RPMI7951 (cell line): ENCODE measurements at regions not wholly inside any gene's neighbourhood (a gene's known extent, or its start where the extent isn't known, plus 50 kb on each side); places are given as distances from the start of the nearest gene placed in this dataset.

ENCODE experiments used
- DNase-seq: peaks from one replicate; pipeline ENCODE4 v3.0.0-alpha.2; 2012; ENCODE audit warnings: low read depth

DNA sequence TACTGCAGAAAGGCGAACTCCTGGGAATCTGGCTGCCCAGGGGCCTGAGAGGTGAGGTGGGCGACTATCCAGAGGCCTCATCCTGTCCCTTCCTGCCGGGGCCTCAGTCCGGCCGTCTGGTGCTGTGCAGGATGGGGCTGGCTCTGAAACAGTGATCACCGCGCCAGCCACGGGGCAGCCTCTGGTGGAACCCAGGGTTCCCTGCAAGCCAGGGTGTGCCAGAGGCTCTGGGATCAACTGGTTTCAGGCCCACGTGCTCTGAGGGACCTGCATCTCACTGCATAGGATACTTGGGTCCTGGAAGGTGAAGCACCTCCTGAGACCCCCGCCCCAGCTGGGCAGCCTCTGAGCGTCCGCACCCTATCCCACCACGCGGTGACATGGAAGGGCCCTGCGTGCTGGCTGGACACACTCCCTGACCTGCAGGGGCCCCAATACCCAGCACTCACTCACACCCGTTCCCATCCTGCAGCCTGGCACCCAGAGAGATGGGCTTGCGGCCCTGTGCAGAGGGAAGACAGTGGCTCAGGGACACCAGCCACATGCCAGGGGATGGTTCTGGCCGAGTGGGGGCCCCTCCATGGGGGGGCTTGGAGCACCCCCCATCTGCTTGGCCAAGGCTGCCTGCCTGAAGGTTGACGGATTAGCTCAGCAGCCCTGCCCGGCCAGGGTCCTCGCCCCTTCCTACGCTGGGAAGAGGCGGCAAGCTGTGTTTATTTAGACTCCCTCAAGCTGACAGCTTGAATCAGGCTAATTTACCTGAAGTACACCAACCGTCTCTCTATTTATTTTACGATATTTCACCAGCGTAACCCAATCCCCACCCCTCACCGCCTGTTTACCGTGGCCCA lies 64.3 kb upstream of the TTC34 start:
- DNase-seq: no peak

DNA sequence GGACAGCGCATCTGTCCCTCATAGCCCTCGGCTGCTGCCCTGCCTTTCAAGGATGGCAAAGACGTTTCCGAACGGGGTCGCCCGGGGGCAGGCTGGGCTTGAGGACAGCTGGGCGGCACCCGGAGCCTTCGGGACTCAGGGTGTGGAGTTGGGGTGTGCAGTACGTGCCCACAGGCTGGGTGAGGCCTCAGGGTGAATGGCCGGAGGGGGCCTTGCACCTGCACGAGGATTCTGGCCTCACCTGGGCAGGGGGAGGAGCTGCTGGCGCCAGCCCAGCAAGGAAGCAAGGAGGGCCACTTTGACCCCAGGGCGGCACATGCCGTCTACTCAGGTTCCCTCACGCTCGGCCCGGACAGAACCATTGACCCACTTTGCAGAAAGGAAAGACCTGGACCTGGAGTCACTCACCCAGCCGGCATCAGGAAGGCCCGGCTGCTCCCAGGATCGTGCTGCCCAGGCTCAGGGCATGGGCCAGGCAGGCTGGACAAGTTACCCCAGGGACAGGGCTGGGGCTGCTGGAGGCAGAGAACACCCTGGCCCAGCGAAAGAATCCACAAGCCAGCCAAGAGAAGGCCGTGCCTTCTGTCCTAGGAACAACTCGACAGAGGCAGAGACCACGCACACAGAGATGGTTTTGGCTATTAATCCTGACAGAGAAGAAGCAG lies 65.1 kb upstream of the TTC34 start:
- no peak for DNase-seq

GRCh38 chr1:2867087-2867425 lies 65.6 kb upstream of the TTC34 start:
- no peak for DNase-seq

DNA sequence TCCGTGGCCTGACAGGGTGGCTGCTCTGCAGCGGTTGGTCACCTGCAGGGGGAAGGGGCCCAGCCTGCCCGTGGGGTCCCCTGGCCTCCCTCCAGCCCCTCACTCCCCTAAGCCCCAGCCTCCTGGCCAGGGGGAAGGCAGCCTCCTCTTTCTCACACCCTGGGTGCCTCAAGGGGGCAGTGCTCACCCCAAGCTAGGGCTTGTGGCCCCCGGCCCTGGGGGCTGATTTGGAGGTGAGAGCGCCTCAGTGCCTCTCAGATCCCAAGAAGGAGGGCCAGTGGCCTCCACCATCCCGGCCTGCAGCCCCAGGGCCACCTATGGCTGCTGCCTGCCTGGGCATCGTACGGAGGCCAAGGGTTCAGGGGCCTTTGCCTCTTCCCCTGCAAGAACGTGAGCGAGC lies 66.4 kb upstream of the TTC34 start:
- no peak for DNase-seq

DNA sequence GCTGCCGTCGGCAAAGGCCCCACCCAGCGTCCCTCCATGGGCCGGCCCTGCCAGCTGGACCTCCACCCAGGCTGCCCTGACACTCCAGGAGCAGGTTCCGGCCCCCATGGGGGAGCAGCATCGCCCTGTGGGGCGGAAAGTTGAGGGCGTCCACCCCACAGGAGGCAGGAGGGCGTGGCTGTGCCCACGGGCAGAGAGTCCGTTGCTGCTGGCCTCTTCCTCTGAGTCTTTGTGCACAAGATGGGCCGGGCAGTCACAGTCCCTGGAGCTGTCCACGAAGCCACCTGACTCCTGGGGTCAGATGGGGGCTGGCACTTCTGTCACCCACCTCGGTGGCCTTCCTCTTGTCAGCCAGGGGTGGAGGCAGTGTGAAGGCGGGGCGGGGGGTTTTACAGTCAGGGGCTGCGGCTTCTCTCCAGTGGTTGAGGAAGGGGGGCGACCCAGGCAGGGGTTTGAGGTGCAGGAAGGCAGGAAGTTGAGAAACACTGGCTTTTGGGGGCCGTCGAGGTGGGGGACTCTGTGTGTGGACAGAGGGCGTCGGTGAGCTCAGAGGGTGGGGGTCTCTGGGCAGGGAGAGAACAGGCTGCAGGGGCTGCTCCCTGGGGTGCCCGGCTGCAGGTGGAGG lies 67.2 kb upstream of the TTC34 start:
- DNase-seq: no peak

DNA sequence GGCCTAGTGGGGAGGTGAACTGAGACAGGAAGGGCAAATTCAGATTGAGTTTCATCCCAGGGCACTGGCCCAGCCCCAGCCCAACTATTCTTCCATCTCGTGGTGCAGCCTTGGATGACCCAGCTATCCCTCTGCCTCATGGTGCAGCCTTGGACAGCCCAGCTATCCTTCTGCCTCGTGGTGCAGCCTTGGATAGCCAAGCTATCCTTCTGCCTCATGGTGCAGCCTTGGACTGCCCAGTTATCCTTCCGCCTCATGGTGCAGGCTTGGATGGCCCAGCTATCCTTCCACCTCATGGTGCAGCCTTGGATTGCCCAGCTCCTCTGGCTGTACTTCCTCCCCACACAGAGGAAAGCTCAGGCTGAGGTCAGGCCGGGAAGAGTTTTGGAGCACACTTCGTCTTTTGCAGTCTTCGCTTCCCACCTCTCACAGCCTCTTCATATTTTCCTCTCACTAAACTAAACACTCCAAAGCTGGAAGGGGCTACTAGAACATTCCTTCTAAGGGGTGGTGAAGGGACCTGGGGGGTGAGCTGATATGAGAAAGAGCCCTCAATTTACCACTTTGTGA lies 69.8 kb upstream of the TTC34 start:
- DNase-seq: no peak

DNA sequence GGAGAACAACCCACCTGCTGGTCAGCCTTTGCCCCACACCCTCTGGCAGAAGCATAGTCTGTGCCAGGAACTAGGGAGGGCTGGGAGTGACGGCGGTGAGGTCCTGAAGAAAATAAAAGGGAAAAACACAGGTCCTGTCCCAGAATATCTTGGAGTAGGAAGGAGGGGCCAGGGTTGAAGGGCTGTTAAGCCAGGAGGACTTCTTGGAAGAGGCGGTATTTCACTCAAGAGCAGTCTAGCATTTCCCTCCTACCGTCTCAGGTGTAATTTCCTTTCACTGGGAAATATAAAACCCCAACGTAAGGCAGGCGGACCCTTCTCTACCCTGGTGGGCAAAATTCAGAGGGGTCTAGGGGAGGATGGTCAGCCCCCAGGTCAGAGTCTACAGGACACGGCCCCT lies 72.7 kb upstream of the TTC34 start:
- DNase-seq: no peak

- peak; percentile 13 for DNase-seq
Measured at GRCh38 chr1:2874607-2875480, 73.4 kb upstream of the TTC34 start.

GRCh38 chr1:2875707-2876561 lies 74.4 kb upstream of the TTC34 start:
- peak; percentile 5 for DNase-seq

DNA sequence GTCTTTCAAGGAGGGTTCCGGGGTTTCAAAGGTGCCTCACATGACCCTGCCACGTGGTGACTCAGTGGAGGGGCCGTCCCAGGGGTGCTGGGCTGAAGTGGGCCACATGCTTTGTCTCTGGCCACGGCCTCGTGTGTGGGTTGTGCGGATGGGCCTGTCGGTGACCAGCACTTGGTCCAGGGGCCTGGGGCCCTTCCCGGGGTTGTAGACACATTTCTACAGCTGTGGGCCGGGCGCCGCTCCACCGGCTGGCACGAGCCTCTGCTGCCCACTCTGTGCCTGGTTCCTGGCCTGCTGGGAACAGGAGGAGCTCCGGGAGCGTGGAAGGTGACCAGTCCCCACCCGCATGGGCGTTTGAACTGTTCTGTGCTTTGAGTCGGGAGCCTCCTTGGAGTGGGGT lies 75.4 kb upstream of the TTC34 start:
- DNase-seq: no peak

- no peak for DNase-seq
Measured at GRCh38 chr1:2877391-2877790, 75.9 kb upstream of the TTC34 start.

- DNase-seq: no peak
Measured at GRCh38 chr1:2878591-2878990, 77.1 kb upstream of the TTC34 start.

GRCh38 chr1:2879026-2879425 lies 77.5 kb upstream of the TTC34 start:
- DNase-seq: no peak

- no peak for DNase-seq
Measured at GRCh38 chr1:2879591-2879990, 78.1 kb upstream of the TTC34 start.

GRCh38 chr1:2880086-2880485 lies 78.6 kb upstream of the TTC34 start:
- no peak for DNase-seq

- DNase-seq: no peak
Measured at GRCh38 chr1:2880812-2881295, 79.4 kb upstream of the TTC34 start.

GRCh38 chr1:2881556-2881955 lies 80.1 kb upstream of the TTC34 start:
- DNase-seq: no peak

GRCh38 chr1:2882966-2883696 lies 81.6 kb upstream of the TTC34 start:
- DNase-seq: no peak

- DNase-seq: no peak
Measured at GRCh38 chr1:2885001-2885400, 83.5 kb upstream of the TTC34 start.

GRCh38 chr1:2886631-2887030 lies 85.1 kb upstream of the TTC34 start:
- no peak for DNase-seq
